ENCODE measurements at regions not wholly inside any gene's neighbourhood (a gene's known extent, or its start where the extent isn't known, plus 50 kb on each side); places are given as distances from the start of the nearest gene placed in this dataset.

DNA sequence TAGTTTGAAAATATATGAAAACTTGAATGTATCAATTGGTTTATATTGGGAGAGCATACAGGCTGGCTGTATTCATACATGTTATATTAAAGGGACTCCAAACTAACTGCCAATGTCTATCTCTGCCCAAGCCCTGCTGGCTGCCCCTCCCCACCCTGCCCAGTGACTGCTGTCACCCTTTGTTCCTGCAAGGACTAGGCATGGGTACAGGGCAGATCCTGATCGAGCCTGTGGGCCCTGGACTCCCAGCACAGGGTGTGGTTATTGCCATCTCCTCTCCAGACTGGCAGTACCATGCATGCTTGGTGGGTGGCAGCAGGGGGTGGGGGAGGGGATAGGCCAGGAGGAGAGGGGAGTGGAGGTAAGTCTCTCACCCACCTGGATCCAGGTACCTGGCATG, 167.5 kb upstream of the RASGEF1B start (continued):
- no peak for TF ChIP-seq SIRT6 (IDR thresholded peaks at IDR 0.05; ENCODE audit: low read length)
- TF ChIP-seq POLR2AphosphoS5 (IDR thresholded peaks at IDR 0.05; ENCODE audit: low read depth, low read length): no peak
- no peak for TF ChIP-seq CHD1 (IDR thresholded peaks at IDR 0.05; ENCODE audit: low read depth, low read length)
- no peak for TF ChIP-seq CBX8 (IDR thresholded peaks at IDR 0.05; ENCODE audit: borderline replicate concordance, low read depth, low read length)
- no peak for TF ChIP-seq CEBPB (IDR thresholded peaks at IDR 0.05; ENCODE audit: low read depth, low read length)

Data from H1 (cell line).